ENCODE measurements at regions not wholly inside any gene's neighbourhood (a gene's known extent, or its start where the extent isn't known, plus 50 kb on each side); places are given as distances from the start of the nearest gene placed in this dataset.

DNA sequence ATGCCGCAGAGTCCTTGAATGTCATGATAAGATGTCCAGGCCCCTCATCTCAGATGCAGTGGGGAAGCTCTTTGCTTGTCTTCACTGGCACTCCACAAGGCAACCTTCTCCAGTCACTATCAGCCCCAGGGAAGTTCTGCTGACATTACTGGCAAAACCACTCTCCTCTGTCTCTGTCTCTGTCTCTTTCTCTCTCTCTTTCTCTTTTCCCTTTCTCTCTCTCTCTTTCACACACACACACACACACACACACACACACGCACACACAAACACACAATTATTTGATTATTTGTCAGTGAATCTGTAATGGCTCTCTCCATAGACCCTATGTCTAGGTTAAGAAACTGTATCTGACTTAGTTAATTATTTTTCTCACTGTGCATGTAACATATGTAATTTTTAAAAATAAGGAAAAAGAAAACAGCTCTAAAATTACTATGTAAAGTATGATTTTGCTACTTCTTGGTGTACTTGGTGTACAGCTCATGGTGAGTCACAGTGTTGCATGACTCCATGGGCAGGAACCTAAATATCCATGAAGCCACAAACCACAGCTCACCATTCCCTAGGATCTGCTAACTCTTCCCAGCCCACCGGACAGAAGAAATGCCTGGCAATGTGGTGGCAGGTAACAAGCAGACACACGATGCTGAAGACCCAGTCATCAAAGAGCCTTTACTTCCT is 594.9 kb upstream of the ID2 start:
- TF ChIP-seq POLR2A (IDR thresholded peaks at IDR 0.05; ENCODE audit: low read depth, low read length) = no peak
- TF ChIP-seq PAX5 (IDR thresholded peaks at IDR 0.05; ENCODE audit: insufficient read depth, low read length, severe bottlenecking) = no peak
- no peak for TF ChIP-seq POLR2AphosphoS5 (IDR thresholded peaks at IDR 0.05; ENCODE audit: low read depth, low read length)

Data from GM12891 (cell line).